IgD-negative memory B cell (primary cell): ENCODE measurements at regions not wholly inside any gene's neighbourhood (a gene's known extent, or its start where the extent isn't known, plus 50 kb on each side); places are given as distances from the start of the nearest gene placed in this dataset.

Source experiments
- H3K27ac Mint-ChIP-seq, 3 donors: one replicate each; pipeline ENCODE4 v1.8.0; 2020 to 2022; ENCODE audit warnings: mild to moderate bottlenecking in 3 of 3, mixed read lengths in 3 of 3, moderate library complexity in 1 of 3
- H3K27me3 Mint-ChIP-seq: one replicate; pipeline ENCODE4 v1.8.0; 2021; ENCODE audit warnings: mixed read lengths
- H3K36me3 Mint-ChIP-seq: one replicate; pipeline ENCODE4 v1.8.0; 2020; ENCODE audit warnings: mild to moderate bottlenecking, mixed read lengths
- H3K4me1 Mint-ChIP-seq, 3 donors: one replicate each; pipeline ENCODE4 v1.8.0; 2020 to 2022; ENCODE audit warnings: mixed read lengths in 3 of 3, mild to moderate bottlenecking in 1 of 3
- H3K4me3 Mint-ChIP-seq, 4 donors: one replicate each; pipeline ENCODE4 v1.8.0; 2020 to 2022; ENCODE audit warnings: mild to moderate bottlenecking in 4 of 4, mixed read lengths in 4 of 4, moderate library complexity in 3 of 4
- H3K9me3 Mint-ChIP-seq, 3 donors: one replicate each; pipeline ENCODE4 v1.8.0; 2020 to 2021; ENCODE audit warnings: mixed read lengths in 3 of 3, mild to moderate bottlenecking in 1 of 3

DNA sequence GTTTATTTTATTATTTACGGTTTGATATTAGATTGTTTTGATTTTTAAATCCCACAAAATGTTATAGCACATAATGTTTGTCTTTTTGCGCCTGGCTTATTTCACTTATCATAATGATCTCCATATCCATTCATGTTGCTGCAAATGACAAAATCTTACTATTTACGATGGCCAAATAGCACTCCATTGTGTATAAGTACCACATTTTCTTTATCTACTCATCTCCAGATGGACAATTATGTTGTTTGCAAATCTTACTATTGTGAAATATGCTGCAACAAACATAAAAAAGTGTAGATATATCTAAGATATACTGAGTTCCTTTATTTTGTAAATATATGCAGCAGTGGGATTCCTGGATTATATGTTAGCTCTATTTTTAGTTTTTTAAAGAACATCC lies 1568.3 kb downstream of the AMY1C start:
- no peaks in the 10 kb centered on the region for H3K4me1 Mint-ChIP-seq
- no peaks in the 10 kb centered on the region for H3K27me3 Mint-ChIP-seq
- no peak overlapping the region for H3K4me3 Mint-ChIP-seq
- no peak overlapping the region for H3K27ac Mint-ChIP-seq
- H3K36me3 Mint-ChIP-seq, result no peaks in the 10 kb centered on the region
- H3K9me3 Mint-ChIP-seq, result peaks cover 0 to 3% (median 2%) of the 10 kb centered on the region in 3 donors

DNA sequence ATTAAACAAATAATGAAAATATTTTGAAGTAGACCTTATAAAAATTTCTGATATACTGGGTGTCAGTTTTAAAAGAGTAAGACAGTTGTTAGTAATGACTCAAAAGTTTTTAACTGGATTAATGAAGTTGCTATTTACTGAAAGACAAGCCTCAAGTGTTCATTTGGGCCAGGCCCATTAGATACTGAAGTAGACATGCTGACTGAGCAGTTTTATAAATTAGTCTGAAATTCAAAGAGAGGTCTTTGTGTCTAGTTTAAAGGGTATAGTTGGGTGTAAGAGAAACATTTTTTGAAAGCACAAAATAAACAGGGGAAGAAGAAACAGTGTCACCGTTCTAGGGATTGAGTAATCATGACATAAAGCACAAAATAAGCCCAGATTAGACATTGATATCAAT lies 1577.2 kb downstream of the AMY1C start:
- H3K4me1 Mint-ChIP-seq, result peaks cover 0 to 2% (median 0%) of the 10 kb centered on the region in 3 donors
- no peak overlapping the region for H3K27ac Mint-ChIP-seq
- H3K36me3 Mint-ChIP-seq, result no peaks in the 10 kb centered on the region
- peaks cover 0 to 2% (median 0%) of the 10 kb centered on the region in 3 donors for H3K9me3 Mint-ChIP-seq
- no peaks in the 10 kb centered on the region for H3K27me3 Mint-ChIP-seq
- no peak overlapping the region for H3K4me3 Mint-ChIP-seq

DNA sequence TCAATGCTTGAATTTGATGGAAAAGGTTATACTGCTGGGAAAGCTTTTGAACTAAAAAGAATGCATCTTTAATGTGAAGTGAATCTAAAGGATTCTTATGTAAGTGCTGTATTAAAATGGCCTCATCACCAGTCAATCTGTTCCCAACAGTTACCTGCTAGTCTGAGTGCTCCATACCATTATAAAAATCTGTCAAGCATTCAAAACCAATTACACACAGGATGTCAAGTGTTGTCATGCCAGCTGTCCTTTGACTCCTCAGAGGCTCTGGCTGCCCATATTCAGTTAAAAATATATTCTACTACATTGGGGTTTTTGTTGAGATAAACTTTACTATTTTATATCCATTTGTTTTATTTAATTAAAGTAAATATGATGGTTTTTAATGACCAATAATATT lies 1587.7 kb downstream of the AMY1C start:
- H3K9me3 Mint-ChIP-seq, result no peaks in the 10 kb centered on the region
- no peak overlapping the region for H3K27ac Mint-ChIP-seq
- no peaks in the 10 kb centered on the region for H3K27me3 Mint-ChIP-seq
- no peaks in the 10 kb centered on the region for H3K36me3 Mint-ChIP-seq
- no peaks in the 10 kb centered on the region for H3K4me1 Mint-ChIP-seq
- H3K4me3 Mint-ChIP-seq, result no peak overlapping the region

DNA sequence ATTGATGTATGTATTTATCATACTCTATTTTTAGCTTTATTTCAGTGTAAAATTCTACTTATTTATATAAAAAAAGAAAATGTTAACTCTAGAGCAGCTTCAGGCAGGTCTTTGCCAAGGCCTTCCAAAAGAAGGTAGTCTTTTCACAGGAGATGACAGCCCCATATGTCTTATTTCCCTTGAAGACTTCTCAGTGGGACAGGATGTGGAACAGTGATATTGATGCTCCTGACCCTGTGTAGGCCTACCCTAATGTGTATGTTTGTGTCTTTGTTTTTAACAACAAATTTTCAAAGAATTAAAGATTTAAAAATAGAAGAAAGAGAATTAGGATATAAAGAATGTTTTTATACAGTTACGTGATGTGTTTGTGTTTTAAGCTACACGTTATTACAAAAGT lies 1593.6 kb downstream of the AMY1C start:
- H3K36me3 Mint-ChIP-seq, result no peaks in the 10 kb centered on the region
- H3K27me3 Mint-ChIP-seq, result no peaks in the 10 kb centered on the region
- no peak overlapping the region for H3K27ac Mint-ChIP-seq
- peaks cover 0 to 1% (median 0%) of the 10 kb centered on the region in 3 donors for H3K4me1 Mint-ChIP-seq
- H3K9me3 Mint-ChIP-seq, result peaks cover 2 to 6% (median 3%) of the 10 kb centered on the region in 3 donors
- no peak overlapping the region for H3K4me3 Mint-ChIP-seq

DNA sequence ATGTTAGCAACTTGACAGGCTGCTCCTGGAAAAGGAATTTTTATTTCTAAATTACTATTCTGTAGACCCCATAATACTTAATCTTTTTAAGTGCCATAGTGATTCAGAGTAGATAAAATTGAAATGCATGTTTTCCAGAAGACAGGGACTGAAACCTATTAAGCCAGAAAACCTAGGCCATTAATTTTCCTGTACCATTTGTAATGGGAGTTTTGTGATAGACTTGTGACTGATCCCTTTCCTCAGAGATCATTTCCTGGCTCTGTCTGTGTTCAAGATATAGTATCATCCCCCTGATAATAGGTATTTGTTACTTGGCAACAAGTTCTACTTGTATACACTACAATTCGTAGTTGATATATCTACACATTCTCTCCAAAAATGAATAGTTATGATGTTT lies 1609.8 kb downstream of the AMY1C start:
- H3K27ac Mint-ChIP-seq, result no peak overlapping the region
- no peaks in the 10 kb centered on the region for H3K27me3 Mint-ChIP-seq
- H3K4me3 Mint-ChIP-seq, result no peak overlapping the region
- no peaks in the 10 kb centered on the region for H3K4me1 Mint-ChIP-seq
- no peaks in the 10 kb centered on the region for H3K36me3 Mint-ChIP-seq
- peaks cover 0 to 4% (median 0%) of the 10 kb centered on the region in 3 donors for H3K9me3 Mint-ChIP-seq

DNA sequence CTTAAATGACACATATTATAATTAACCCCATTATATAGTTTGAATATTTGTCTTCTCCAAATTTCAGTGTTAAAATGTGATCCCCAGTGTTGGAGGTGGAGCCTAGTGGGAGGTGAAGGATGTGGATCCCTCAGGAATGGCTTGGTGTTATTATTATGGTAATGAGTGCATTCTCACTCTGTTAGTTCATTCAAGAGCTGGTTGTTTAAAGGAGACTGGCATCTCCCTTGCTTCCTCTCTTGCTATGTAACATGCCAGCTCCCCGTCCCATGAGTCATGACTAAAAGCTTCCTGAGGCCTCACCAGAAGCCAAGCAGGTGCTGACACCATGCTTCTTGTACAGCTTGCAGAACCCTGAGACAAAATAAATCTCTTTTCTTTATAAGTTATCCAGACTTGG lies 1612.7 kb downstream of the AMY1C start:
- Mint-ChIP-seq H3K27me3 (no peaks in the 10 kb centered on the region), H3K4me3 (no peak overlapping the region), H3K4me1 (no peaks in the 10 kb centered on the region), H3K27ac (no peak overlapping the region), H3K9me3 (peaks cover 0 to 4% (median 0%) of the 10 kb centered on the region in 3 donors), H3K36me3 (no peaks in the 10 kb centered on the region)

DNA sequence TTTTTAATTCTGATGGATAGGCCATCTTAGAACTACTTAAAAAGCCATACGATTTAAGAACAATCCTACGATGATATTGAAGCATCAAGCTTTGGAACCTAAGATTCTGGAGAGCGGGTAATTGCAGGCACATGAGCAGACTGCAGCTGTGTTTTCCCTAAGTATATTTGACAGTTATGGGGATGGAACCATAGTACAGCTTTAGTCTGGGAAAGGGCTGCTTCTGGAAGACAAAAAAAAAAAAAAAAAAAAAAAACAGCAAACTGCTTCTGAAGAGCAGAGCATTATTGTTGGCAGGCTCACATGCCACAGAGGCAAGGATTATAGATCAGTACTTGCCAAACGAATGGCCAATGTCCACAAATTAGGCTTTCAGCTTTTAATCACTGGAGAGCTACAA lies 1618.7 kb downstream of the AMY1C start:
- Mint-ChIP-seq H3K36me3 (no peaks in the 10 kb centered on the region), H3K4me1 (no peaks in the 10 kb centered on the region), H3K4me3 (no peak overlapping the region), H3K27me3 (no peaks in the 10 kb centered on the region), H3K27ac (no peak overlapping the region), H3K9me3 (peaks cover 0 to 4% (median 0%) of the 10 kb centered on the region in 3 donors)

DNA sequence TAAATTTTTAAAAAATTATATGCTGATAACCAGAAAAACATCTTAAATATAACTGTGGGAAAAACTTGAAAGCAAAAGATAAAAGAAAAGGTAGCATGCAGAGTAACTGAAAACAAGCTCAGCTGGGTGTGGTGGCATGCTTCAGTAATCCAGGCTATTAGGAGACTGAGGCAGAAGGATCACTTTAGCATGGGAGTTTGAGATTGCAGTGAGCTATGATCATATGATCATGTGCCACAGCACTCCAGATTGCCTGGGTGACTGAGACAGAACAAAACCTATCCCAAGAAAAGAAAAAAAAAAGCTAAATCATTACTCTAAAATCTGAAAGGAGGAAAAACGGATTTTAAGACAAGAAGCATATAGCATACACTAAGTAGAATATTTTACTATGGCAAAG lies 1624.0 kb downstream of the AMY1C start:
- no peaks in the 10 kb centered on the region for H3K36me3 Mint-ChIP-seq
- no peaks in the 10 kb centered on the region for H3K4me1 Mint-ChIP-seq
- peaks cover 0 to 8% (median 0%) of the 10 kb centered on the region in 3 donors for H3K9me3 Mint-ChIP-seq
- no peaks in the 10 kb centered on the region for H3K27me3 Mint-ChIP-seq
- no peak overlapping the region for H3K4me3 Mint-ChIP-seq
- no peak overlapping the region for H3K27ac Mint-ChIP-seq

DNA sequence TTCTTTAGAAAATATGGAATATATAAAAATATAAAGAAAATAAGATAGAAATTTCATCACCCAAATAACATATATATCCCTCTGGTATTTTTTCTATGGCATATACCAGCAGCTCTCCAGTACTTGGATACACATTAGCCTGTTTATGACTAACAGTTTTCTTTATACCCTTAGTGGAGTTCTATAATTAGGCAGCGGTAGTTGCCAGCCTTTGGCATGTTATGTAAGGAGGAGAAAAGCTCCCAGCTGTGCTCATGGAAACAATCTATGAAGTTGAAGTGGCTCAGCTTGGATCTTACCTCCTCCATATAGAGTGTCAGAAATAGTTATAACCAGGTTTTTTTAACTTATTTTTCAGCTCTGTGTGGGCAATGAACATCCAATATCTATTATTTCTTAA lies 1636.8 kb downstream of the AMY1C start:
- Mint-ChIP-seq H3K36me3 (no peaks in the 10 kb centered on the region), H3K4me1 (peaks cover 0 to 1% (median 0%) of the 10 kb centered on the region in 3 donors), H3K27ac (no peak overlapping the region), H3K27me3 (no peaks in the 10 kb centered on the region), H3K4me3 (no peak overlapping the region), H3K9me3 (peaks cover 0 to 2% (median 2%) of the 10 kb centered on the region in 3 donors)

DNA sequence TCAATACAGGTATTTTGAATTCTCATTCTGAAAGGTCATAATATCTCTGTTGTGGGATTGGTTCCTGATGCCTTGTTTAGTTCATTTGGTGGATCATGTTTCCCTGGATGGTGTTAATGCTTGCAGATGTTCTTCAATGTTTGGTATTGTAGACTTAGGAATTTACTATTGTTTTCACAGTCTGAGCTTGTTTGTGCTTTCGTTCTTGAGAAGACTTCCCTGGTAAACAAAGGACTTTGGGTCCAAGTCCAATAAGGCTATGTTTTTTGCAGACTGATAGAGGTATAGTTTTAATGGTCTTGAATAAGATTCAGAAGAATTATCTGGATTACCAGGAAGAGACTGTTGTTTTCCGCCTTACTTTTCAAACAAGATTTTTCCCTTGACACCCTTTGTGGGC lies 1646.3 kb downstream of the AMY1C start:
- H3K4me1 Mint-ChIP-seq, result no peaks in the 10 kb centered on the region
- H3K9me3 Mint-ChIP-seq, result peaks cover 0 to 14% (median 2%) of the 10 kb centered on the region in 3 donors
- no peak overlapping the region for H3K4me3 Mint-ChIP-seq
- no peaks in the 10 kb centered on the region for H3K36me3 Mint-ChIP-seq
- H3K27ac Mint-ChIP-seq, result no peak overlapping the region
- no peaks in the 10 kb centered on the region for H3K27me3 Mint-ChIP-seq

DNA sequence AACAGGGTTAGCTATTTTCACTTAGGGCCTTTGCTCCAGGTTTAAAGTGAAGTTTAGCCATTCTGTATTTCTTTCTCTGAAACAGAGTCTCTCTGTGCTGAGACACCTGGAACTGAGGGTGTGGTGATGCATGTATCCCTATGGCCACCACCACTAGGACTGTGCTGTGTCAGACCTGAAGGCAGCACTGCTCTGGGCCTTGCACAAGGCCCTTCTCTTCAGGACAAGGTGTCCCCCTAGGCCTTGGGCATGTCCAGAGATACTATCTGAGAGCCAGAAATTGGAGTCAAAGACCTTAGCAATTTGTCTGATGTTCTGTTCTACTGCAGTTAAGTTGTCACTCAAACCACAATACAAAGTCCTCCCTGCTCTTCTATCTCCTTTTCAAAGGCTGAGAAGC lies 1649.2 kb downstream of the AMY1C start:
- H3K9me3 Mint-ChIP-seq, result peaks cover 0 to 14% (median 2%) of the 10 kb centered on the region in 3 donors
- no peak overlapping the region for H3K4me3 Mint-ChIP-seq
- no peaks in the 10 kb centered on the region for H3K36me3 Mint-ChIP-seq
- no peaks in the 10 kb centered on the region for H3K4me1 Mint-ChIP-seq
- no peaks in the 10 kb centered on the region for H3K27me3 Mint-ChIP-seq
- H3K27ac Mint-ChIP-seq, result no peak overlapping the region

DNA sequence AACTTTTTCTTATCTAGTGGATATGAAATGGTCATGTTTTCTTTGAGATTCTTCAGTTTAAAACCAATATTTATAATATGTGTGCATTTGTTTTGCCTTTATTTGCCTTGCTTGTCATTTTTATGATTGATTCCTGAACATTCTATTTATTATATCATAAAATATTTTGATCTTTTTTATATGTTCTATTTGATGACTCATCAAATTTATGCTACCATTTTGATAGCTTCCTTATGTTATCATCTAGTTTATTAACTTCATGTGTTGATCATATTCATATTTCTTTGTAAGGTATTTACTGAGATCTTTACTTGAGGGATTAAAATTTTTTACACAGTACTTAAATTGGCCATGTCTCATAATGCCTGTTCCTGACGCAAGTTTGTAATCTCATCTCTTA lies 1650.0 kb downstream of the AMY1C start:
- Mint-ChIP-seq H3K27ac (no peak overlapping the region), H3K9me3 (peaks cover 0 to 6% (median 2%) of the 10 kb centered on the region in 3 donors), H3K4me1 (no peaks in the 10 kb centered on the region), H3K4me3 (no peak overlapping the region), H3K27me3 (no peaks in the 10 kb centered on the region), H3K36me3 (no peaks in the 10 kb centered on the region)

DNA sequence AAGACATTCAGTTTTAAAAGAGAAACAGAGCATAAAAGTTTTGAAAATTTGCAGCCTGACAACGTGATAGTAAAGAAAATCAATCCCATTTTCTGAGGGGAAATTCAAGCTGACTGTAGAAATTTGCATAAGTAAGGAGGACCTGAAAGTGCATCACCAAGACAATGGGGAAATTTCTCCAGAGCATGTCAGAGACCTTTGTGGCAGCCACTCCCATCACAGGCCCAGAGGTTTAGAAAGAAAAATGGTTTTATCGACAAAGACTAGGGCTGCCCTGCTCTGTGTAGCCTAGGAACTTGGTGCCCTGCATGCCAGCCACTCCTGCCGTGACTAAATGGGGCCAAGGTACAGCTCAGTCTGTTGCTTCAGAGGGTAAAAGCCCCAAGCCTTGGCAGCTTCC lies 1640.2 kb upstream of the PRMT6 start:
- Mint-ChIP-seq H3K27me3 (no peaks in the 10 kb centered on the region), H3K4me1 (no peaks in the 10 kb centered on the region), H3K36me3 (no peaks in the 10 kb centered on the region), H3K9me3 (peaks cover 2 to 22% (median 3%) of the 10 kb centered on the region in 3 donors), H3K4me3 (no peak overlapping the region), H3K27ac (no peak overlapping the region)

DNA sequence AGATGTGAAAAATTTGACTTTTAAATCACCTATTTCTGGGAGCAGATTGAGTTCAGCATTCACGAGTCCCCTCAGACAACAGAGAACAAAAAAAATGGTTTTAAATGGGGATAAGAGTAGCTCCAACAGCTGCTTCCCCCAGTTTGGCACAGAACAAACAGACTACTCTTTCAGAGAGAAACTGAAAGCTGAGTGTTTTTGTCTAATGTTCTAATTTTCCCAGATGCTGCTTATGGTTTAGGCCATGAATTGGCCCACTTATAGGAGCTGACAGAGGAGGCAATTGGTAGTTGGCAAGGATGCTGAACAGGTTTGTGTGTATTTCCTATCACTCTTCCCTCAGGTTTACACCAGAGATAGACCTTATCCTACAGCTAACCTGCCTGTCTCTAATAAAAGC lies 1637.4 kb upstream of the PRMT6 start:
- H3K4me3 Mint-ChIP-seq, result no peak overlapping the region
- H3K27me3 Mint-ChIP-seq, result no peaks in the 10 kb centered on the region
- no peaks in the 10 kb centered on the region for H3K4me1 Mint-ChIP-seq
- H3K27ac Mint-ChIP-seq, result no peak overlapping the region
- no peaks in the 10 kb centered on the region for H3K36me3 Mint-ChIP-seq
- peaks cover 2 to 15% (median 3%) of the 10 kb centered on the region in 3 donors for H3K9me3 Mint-ChIP-seq

DNA sequence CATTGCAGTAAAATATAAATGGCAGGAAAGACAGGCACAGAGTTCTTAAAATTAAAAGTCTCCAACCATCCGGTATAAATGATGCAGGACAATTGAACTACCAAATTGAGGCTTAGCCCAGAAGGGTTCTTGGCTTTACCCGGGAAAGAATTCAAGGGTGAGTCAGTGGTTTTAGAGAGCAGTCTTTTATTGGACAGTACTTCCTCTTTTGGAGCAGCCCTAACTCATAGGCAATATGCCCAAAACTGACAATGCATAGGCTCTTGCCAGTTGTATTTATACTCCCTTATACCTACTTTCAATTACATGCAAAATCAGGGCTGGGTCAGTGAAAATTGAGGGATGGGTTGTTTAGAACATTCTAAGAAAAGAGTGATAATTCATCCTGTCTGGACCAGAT lies 1628.9 kb upstream of the PRMT6 start:
- no peaks in the 10 kb centered on the region for H3K4me1 Mint-ChIP-seq
- H3K4me3 Mint-ChIP-seq, result no peak overlapping the region
- no peaks in the 10 kb centered on the region for H3K36me3 Mint-ChIP-seq
- no peak overlapping the region for H3K27ac Mint-ChIP-seq
- H3K27me3 Mint-ChIP-seq, result no peaks in the 10 kb centered on the region
- H3K9me3 Mint-ChIP-seq, result no peaks in the 10 kb centered on the region

DNA sequence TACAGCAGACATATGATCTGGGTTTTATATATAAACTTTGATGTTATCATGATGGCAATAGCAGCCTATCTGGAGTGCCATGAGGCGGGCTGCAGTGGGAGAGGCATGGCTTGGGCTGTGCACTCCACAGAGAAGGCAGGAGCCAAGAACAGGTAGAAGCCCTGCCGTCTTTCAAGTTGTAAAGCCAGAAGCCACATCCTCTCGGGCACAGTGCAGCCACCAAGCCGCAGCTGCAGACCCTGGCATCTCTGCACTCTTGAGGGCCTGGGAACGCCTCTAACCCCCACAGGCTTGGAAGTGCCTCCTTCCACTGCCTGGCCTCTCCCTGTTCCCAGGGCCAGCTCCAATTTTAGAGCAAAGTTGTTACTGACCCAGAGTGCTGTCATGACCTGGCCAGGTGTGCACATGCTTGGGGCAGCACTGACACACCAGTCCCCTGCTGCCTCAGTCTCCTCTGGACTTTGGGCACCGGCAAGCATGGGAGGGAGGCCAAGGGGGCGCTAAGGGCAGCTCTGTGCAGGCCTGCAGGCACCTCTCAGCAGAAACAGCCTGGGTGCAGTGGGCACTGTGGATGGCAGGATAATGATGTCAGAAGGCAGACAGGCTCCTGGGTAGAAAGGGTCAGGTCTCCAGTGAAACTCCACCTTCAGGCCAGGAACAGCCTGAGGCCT lies 1619.8 kb upstream of the PRMT6 start:
- Mint-ChIP-seq H3K9me3 (peaks cover 0 to 3% (median 0%) of the 10 kb centered on the region in 3 donors), H3K36me3 (no peaks in the 10 kb centered on the region), H3K27ac (no peak overlapping the region), H3K4me1 (no peaks in the 10 kb centered on the region), H3K27me3 (no peaks in the 10 kb centered on the region), H3K4me3 (no peak overlapping the region)
